Upper lobe of left lung (tissue), 6 donors: ENCODE measurements at regions not wholly inside any gene's neighbourhood (a gene's known extent, or its start where the extent isn't known, plus 50 kb on each side); places are given as distances from the start of the nearest gene placed in this dataset.

ENCODE experiments used
- ATAC-seq, 2 donors: fragments of 200-7000 bp; cut with Tn5 transposase; one replicate each; pipeline ENCODE4 v1.9.1; 2022; ENCODE audit warnings: mild to moderate bottlenecking in 2 of 2, moderate library complexity in 2 of 2; ENCODE audit not compliant: low FRiP score in 2 of 2
- DNase-seq, 2 donors: peaks; one replicate each; pipeline ENCODE4 v3.0.0-alpha.2; 2019 to 2020
- H3K27ac ChIP-seq, 4 donors: fragments of 200-600 bp; sonication (generic); one replicate each; pipeline ENCODE4 v1.5.1; 2016 to 2019
- H3K27me3 ChIP-seq, 4 donors: fragments of 200-600 bp; sonication (generic); one replicate each; pipeline ENCODE4 v1.5.1; 2017 to 2019
- H3K36me3 ChIP-seq, 4 donors: fragments of 200-600 bp; sonication (generic); one replicate each; pipeline ENCODE4 v1.5.1; 2016 to 2019
- H3K4me1 ChIP-seq, 4 donors: fragments of 200-600 bp; sonication (generic); one replicate each; pipeline ENCODE4 v1.5.1; 2018 to 2019
- H3K4me3 ChIP-seq, 4 donors: fragments of 200-600 bp; sonication (generic); one replicate each; pipeline ENCODE4 v1.5.1; 2017 to 2019; ENCODE audit warnings: mild to moderate bottlenecking in 2 of 4, moderate library complexity in 1 of 4
- H3K9me3 ChIP-seq, 4 donors: fragments of 200-600 bp; sonication (generic); one replicate each; pipeline ENCODE4 v1.5.1; 2018 to 2019
- EP300 ChIP-seq, 4 donors: sonication (generic); formaldehyde crosslinking; IDR thresholded peaks; one replicate each; pipeline ENCODE4 v1.5.1; 2017; ENCODE audit warnings: antibody characterized with exemption in 4 of 4, control low read depth in 2 of 4
- POLR2A ChIP-seq, 4 donors: fragments of 450-650 bp; IDR thresholded peaks; one replicate each; pipeline ENCODE4 v1.5.1; 2016 to 2017; ENCODE audit warnings: antibody characterized with exemption in 4 of 4, mild to moderate bottlenecking in 2 of 4
- POLR2AphosphoS5 ChIP-seq, 2 donors: sonication (generic); formaldehyde crosslinking; IDR thresholded peaks; one replicate each; pipeline ENCODE4 v1.5.1; 2017; ENCODE audit warnings: antibody characterized with exemption in 2 of 2
- WGBS, 2 donors: methylation state at CpG; one replicate each; pipeline ENCODE4 v1.1.5; 2017 to 2018; 5-methylcytosine and 5-hydroxymethylcytosine counted together
- TF ChIP-seq, protein P1 (sequence below), 6 experiments: fragments of 450-650 bp in 4 of 6; fragments of 200-600 bp in 2 of 6; sonication (generic) in 2 of 6; IDR thresholded peaks; one replicate each; pipeline ENCODE4 v1.5.1; 2016 to 2019; ENCODE audit warnings: antibody characterized with exemption in 6 of 6
- donor health status: DM: no; HTN: no; CAD: no; lungs with moderate emphysema.
- donor health status: DM: no; HTN: yes; CAD: no; lungs with severe emphysema.

DNA sequence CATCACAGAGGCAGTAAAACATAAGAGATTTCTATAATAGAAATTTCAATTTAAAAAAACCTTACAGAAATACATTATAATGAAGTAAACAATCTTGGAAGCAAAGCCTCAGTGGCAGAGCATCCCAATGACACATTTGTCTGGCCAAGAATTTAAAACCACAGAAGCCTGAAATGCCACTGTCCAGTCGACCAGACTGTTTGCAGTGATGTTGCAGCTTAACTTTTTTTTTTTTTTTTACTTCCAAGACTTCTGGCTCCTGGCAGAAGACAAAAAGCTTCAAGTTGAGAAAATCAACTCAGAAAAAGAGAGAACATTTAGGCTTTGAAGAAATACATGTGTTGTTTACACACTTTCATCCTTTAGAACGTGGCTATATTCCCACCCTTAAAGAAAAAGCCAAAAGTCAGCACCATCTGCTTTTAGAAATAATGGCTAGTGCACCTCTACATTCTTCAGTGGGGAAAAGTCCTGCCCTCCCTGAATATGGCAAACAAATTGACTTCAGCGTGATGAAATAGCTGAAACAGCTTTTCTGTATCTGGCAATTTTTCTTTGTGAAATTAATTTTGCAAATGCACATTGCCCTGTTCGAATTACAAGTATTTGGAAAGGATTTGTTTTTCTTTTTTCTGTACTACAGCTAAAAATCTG is 205.5 kb upstream of the MON1B start:
- no peaks in the 10 kb centered on the region for H3K4me1 ChIP-seq
- DNase-seq (no peak), ATAC-seq (no peak)
- TF ChIP-seq POLR2AphosphoS5 (IDR thresholded peaks at IDR 0.05) (no peak), POLR2A (IDR thresholded peaks at IDR 0.05) (no peak), EP300 (IDR thresholded peaks at IDR 0.05) (no peak)
- TF ChIP-seq, protein P1, sequence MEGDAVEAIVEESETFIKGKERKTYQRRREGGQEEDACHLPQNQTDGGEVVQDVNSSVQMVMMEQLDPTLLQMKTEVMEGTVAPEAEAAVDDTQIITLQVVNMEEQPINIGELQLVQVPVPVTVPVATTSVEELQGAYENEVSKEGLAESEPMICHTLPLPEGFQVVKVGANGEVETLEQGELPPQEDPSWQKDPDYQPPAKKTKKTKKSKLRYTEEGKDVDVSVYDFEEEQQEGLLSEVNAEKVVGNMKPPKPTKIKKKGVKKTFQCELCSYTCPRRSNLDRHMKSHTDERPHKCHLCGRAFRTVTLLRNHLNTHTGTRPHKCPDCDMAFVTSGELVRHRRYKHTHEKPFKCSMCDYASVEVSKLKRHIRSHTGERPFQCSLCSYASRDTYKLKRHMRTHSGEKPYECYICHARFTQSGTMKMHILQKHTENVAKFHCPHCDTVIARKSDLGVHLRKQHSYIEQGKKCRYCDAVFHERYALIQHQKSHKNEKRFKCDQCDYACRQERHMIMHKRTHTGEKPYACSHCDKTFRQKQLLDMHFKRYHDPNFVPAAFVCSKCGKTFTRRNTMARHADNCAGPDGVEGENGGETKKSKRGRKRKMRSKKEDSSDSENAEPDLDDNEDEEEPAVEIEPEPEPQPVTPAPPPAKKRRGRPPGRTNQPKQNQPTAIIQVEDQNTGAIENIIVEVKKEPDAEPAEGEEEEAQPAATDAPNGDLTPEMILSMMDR (IDR thresholded peaks at IDR 0.05): no peak
- 40 to 51% methylated on average over 4 of the region's 4 CpGs for WGBS, 2 donors
- no peak overlapping the region for H3K4me3 ChIP-seq
- H3K36me3 ChIP-seq: no peaks in the 10 kb centered on the region
- no peak overlapping the region for H3K27ac ChIP-seq
- H3K9me3 ChIP-seq: no peaks in the 10 kb centered on the region
- no peaks in the 10 kb centered on the region for H3K27me3 ChIP-seq

- Histone ChIP-seq H3K4me1 (no peaks in the 10 kb centered on the region), H3K4me3 (no peak overlapping the region), H3K27me3 (no peaks in the 10 kb centered on the region), H3K36me3 (no peaks in the 10 kb centered on the region), H3K9me3 (no peaks in the 10 kb centered on the region), H3K27ac (no peak overlapping the region)
- DNase-seq (no peak), ATAC-seq (no peak)
- TF ChIP-seq POLR2AphosphoS5 (IDR thresholded peaks at IDR 0.05) (no peak), POLR2A (IDR thresholded peaks at IDR 0.05) (no peak), EP300 (IDR thresholded peaks at IDR 0.05) (no peak)
- TF ChIP-seq, protein P1 (IDR thresholded peaks at IDR 0.05): no peak
- WGBS, 2 donors: 69 to 74% methylated on average over 2 of the region's 2 CpGs
Observed at GRCh38 chr16:76988526-76988925, 202.5 kb upstream of the MON1B start.

- H3K27me3 ChIP-seq: no peaks in the 10 kb centered on the region
- TF ChIP-seq, protein P1 (IDR thresholded peaks at IDR 0.05): no peak
- no peak for TF ChIP-seq POLR2A (IDR thresholded peaks at IDR 0.05)
- no peak for TF ChIP-seq POLR2AphosphoS5 (IDR thresholded peaks at IDR 0.05)
- no peak for TF ChIP-seq EP300 (IDR thresholded peaks at IDR 0.05)
- H3K9me3 ChIP-seq: peaks cover 0 to 4% (median 0%) of the 10 kb centered on the region in 4 donors
- WGBS, 2 donors: 88% methylated on average over 4 of the region's 4 CpGs
- H3K27ac ChIP-seq: no peak overlapping the region
- no peak overlapping the region for H3K4me3 ChIP-seq
- H3K36me3 ChIP-seq: no peaks in the 10 kb centered on the region
- DNase-seq: no peak
- no peaks in the 10 kb centered on the region for H3K4me1 ChIP-seq
- ATAC-seq: no peak
Observed at GRCh38 chr16:77002644-77003043, 188.3 kb upstream of the MON1B start.

- TF ChIP-seq EP300 (IDR thresholded peaks at IDR 0.05): no peak
- TF ChIP-seq, protein P1 (IDR thresholded peaks at IDR 0.05): no peak
- TF ChIP-seq POLR2AphosphoS5 (IDR thresholded peaks at IDR 0.05): no peak
- no peak for TF ChIP-seq POLR2A (IDR thresholded peaks at IDR 0.05)
- Histone ChIP-seq H3K4me1 (no peaks in the 10 kb centered on the region), H3K27me3 (no peaks in the 10 kb centered on the region), H3K4me3 (no peak overlapping the region), H3K9me3 (no peaks in the 10 kb centered on the region), H3K27ac (no peak overlapping the region), H3K36me3 (no peaks in the 10 kb centered on the region)
- WGBS, 2 donors: 36 to 62% methylated on average over 6 of the region's 6 CpGs
- no peak for DNase-seq
- ATAC-seq: no peak
Observed at GRCh38 chr16:77009453-77009852, 181.5 kb upstream of the MON1B start.

GRCh38 chr16:77014441-77014840 is 176.5 kb upstream of the MON1B start:
- WGBS, 2 donors: 59 to 77% methylated on average over 2 of the region's 2 CpGs
- Histone ChIP-seq H3K9me3 (no peaks in the 10 kb centered on the region), H3K36me3 (no peaks in the 10 kb centered on the region), H3K27ac (no peak overlapping the region), H3K4me1 (no peaks in the 10 kb centered on the region), H3K4me3 (no peak overlapping the region), H3K27me3 (no peaks in the 10 kb centered on the region)
- no peak for TF ChIP-seq POLR2A (IDR thresholded peaks at IDR 0.05)
- TF ChIP-seq, protein P1 (IDR thresholded peaks at IDR 0.05): no peak
- TF ChIP-seq POLR2AphosphoS5 (IDR thresholded peaks at IDR 0.05): no peak
- DNase-seq: no peak
- ATAC-seq: no peak
